ENCODE measurements at regions not wholly inside any gene's neighbourhood (a gene's known extent, or its start where the extent isn't known, plus 50 kb on each side); places are given as distances from the start of the nearest gene placed in this dataset.

DNA sequence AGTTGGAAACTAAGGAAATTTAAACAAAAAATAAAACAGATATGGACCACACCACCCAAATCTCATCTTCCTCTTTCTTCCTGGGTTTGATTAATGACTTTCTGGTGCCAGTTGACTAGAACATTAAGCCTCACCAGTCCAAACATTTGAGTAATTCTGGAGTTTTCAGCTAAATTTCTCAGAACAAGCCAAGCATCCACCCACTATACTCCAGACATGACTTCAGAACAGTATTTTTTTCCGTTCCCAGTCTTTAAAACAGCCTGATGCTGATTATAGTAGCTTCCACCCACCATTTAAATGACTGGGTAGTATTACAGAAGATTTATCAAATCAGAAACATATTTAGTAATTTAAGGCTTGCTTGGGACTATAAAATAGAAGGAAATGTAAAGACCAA, 230.9 kb upstream of the UBASH3B start:
- TF ChIP-seq CTCF (IDR thresholded peaks at IDR 0.05) (no peak), POLR2A (IDR thresholded peaks at IDR 0.05) (no peak)
